Activated CD8-positive, alpha-beta T cell treated with anti-CD3 and anti-CD28 coated beads for 36 hours (primary cell): ENCODE measurements at regions not wholly inside any gene's neighbourhood (a gene's known extent, or its start where the extent isn't known, plus 50 kb on each side); places are given as distances from the start of the nearest gene placed in this dataset.

ENCODE experiments used
- ATAC-seq: fragments of 200-7000 bp; cut with Tn5 transposase; one replicate; pipeline ENCODE4 v1.10.0; 2021; ENCODE audit warnings: mild to moderate bottlenecking, moderate library complexity
- CTCF ChIA-PET: fragments of 350-600 bp; sonication (Branson Sonifier 250); formaldehyde crosslinking; loops from one replicate; lab custom pipeline; 2021; ENCODE audit warnings: antibody characterized with exemption; lab: Charles Lee
- POLR2A ChIA-PET: fragments of 350-600 bp; sonication (Branson Sonifier 250); formaldehyde crosslinking; loops from one replicate; lab custom pipeline; 2021; ENCODE audit warnings: antibody characterized with exemption; lab: Charles Lee
- DNase-seq: peaks from one replicate; pipeline ENCODE4 v3.0.0-alpha.2; 2020
- H3K27ac Mint-ChIP-seq: one replicate; pipeline ENCODE4 v1.8.0; 2021; ENCODE audit warnings: mild to moderate bottlenecking, mixed read lengths
- H3K27me3 Mint-ChIP-seq: one replicate; pipeline ENCODE4 v1.8.0; 2021; ENCODE audit warnings: mixed read lengths
- H3K36me3 Mint-ChIP-seq: one replicate; pipeline ENCODE4 v1.8.0; 2021; ENCODE audit warnings: low read depth, mixed read lengths
- H3K4me1 Mint-ChIP-seq: one replicate; pipeline ENCODE4 v1.8.0; 2021; ENCODE audit warnings: low read depth, mixed read lengths
- H3K4me3 Mint-ChIP-seq: one replicate; pipeline ENCODE4 v1.8.0; 2021; ENCODE audit warnings: mild to moderate bottlenecking, moderate library complexity, mixed read lengths
- H3K9me3 Mint-ChIP-seq: one replicate; pipeline ENCODE4 v1.8.0; 2021; ENCODE audit warnings: mixed read lengths
- intact Hi-C: fragments of 100-400 bp; cut with micrococcal nuclease; formaldehyde crosslinking; loops from one replicate; pipeline ENCODE4 v1.10.0; 2022
- TF ChIP-seq, protein P1 (sequence below): fragments of 200-600 bp; IDR thresholded peaks from one replicate; pipeline ENCODE4 v1.8.0; 2022; ENCODE audit warnings: antibody characterized with exemption, mild to moderate bottlenecking

DNA sequence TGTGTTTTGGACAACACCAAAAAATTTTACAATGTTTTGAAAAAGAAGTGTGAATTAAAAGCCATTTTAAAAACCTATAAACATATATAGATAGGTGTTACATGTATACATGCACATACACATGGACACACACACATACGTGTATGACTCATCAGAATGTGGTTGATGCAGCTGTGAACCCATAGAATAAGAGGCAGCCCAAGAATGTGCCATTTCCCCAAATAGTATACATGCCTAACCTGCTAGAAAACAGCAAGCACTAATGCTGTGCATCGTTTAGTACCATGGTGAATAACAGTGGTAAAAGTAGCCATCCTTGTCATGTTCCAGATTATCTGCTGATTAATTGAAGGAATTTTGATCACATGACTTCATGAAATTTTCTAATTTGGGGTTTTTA, 149.0 kb downstream of the DSEL start:
- no peaks in the 10 kb centered on the region for H3K4me1 Mint-ChIP-seq
- TF ChIP-seq, protein P1, sequence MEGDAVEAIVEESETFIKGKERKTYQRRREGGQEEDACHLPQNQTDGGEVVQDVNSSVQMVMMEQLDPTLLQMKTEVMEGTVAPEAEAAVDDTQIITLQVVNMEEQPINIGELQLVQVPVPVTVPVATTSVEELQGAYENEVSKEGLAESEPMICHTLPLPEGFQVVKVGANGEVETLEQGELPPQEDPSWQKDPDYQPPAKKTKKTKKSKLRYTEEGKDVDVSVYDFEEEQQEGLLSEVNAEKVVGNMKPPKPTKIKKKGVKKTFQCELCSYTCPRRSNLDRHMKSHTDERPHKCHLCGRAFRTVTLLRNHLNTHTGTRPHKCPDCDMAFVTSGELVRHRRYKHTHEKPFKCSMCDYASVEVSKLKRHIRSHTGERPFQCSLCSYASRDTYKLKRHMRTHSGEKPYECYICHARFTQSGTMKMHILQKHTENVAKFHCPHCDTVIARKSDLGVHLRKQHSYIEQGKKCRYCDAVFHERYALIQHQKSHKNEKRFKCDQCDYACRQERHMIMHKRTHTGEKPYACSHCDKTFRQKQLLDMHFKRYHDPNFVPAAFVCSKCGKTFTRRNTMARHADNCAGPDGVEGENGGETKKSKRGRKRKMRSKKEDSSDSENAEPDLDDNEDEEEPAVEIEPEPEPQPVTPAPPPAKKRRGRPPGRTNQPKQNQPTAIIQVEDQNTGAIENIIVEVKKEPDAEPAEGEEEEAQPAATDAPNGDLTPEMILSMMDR = no peak
- no peaks in the 10 kb centered on the region for H3K36me3 Mint-ChIP-seq
- ChIA-PET POLR2A (no interaction called here), CTCF (no interaction called here)
- DNase-seq = no peak
- intact Hi-C loops = no loop called here
- H3K9me3 Mint-ChIP-seq = no peaks in the 10 kb centered on the region
- no peak overlapping the region for H3K27ac Mint-ChIP-seq
- ATAC-seq = no peak
- peaks cover 2% of the 10 kb centered on the region for H3K27me3 Mint-ChIP-seq
- H3K4me3 Mint-ChIP-seq = no peak overlapping the region

DNA sequence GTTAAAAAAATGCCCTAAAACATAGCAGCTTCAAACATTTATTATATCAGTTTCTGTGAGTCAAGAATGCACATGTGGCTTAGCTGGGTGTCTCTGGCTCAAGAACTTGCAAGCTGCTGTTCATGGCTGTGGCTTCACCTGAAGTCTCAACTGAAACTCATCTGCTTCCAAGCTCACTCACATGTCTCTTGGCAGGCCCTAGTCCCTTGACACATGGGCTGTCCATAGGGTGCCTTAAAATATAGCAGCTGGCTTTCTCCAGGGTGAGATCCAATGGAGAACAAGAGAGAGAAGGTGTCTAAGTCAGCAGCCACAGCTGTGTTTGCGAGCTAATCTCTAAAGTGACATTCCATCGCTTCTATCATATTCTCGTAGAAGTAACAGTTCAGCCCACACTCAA, 152.8 kb downstream of the DSEL start:
- Mint-ChIP-seq H3K27ac (no peak overlapping the region), H3K4me1 (peaks cover 14% of the 10 kb centered on the region), H3K4me3 (no peak overlapping the region), H3K27me3 (no peaks in the 10 kb centered on the region), H3K36me3 (no peaks in the 10 kb centered on the region), H3K9me3 (no peaks in the 10 kb centered on the region)
- TF ChIP-seq, protein P1 = no peak
- POLR2A ChIA-PET = no interaction called here
- CTCF ChIA-PET = no interaction called here
- DNase-seq (no peak), ATAC-seq (no peak)
- intact Hi-C loops = loop anchor here (5.0 kb wide), 1 partner anchor 121 kb away; no protein-coding TSS in a partner anchor

DNA sequence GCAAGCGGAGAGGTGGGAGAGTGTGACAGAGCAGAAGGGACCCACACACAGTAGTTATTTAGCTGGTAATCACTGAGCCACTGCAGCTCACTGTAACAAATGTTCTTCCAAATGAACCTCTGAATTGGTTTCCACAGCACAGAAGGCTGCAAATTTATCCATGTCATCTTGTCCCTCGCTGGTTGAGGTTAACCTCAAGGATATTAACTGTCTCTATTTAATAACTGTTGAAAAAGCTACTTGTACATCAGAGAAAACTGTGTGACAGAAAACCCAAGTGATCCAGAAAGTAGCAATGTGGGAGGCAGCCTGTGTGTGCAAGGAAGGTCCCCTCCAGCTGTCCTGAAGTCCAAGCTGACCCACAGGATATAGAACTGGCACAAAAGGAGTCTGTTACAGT, 153.6 kb downstream of the DSEL start:
- TF ChIP-seq, protein P1 = no peak
- Mint-ChIP-seq H3K9me3 (no peaks in the 10 kb centered on the region), H3K27me3 (no peaks in the 10 kb centered on the region), H3K4me3 (no peak overlapping the region), H3K4me1 (peaks cover 14% of the 10 kb centered on the region), H3K36me3 (no peaks in the 10 kb centered on the region), H3K27ac (no peak overlapping the region)
- ATAC-seq (no peak), DNase-seq (no peak)
- POLR2A ChIA-PET = no interaction called here
- CTCF ChIA-PET = no interaction called here
- intact Hi-C loops = loop anchor here (5.0 kb wide), 1 partner anchor 121 kb away; no protein-coding TSS in a partner anchor

DNA sequence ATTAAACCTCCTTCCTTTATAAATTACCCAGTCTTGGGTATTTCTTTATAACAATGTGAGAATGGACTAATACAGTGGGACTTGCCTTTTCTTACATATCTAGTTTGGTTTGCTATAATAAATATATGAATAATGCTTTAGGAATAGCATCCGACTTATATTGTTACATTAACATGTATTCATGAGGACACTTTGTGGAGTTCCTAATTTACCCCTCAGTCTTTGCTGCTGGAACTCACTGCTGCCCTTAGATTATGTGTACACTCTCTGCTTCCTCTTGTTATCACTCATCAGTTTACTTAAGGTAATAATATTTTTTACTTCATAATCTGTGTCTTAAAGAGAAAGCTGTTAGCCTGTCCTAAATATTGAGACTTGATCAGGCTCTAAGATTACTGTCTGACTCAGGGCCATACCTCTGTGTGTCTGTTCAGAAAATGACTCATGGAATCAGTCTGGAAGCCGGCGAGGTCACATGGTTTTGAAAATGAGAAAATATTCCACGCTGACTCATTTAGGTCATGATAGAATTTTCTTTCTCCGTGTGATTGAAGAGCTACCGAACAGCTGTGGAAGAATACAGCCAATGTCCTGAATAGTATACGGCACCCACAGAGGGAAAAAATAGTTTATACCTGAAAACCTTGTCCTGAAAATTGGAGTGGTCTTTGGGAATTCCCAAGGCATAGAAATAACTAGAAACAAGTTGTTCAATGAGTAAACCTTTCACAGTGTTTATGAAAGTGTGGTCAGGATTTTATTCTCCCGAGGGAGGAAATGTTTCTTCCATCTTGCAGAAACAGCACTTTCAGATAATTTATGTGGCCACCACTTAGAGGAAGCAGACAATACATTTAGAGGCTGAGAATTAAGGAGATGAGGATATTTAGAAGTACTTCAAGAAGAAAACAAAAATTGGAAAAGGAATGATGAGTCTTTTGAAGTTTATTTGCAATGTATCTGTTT, 156.4 kb downstream of the DSEL start:
- POLR2A ChIA-PET = no interaction called here
- Mint-ChIP-seq H3K36me3 (no peaks in the 10 kb centered on the region), H3K27me3 (peaks cover 2% of the 10 kb centered on the region), H3K4me1 (peaks cover 14% of the 10 kb centered on the region), H3K27ac (no peak overlapping the region), H3K4me3 (no peak overlapping the region), H3K9me3 (peaks cover 2% of the 10 kb centered on the region)
- DNase-seq (peak; percentile 58), ATAC-seq (peak; percentile 97)
- TF ChIP-seq, protein P1 = no peak
- CTCF ChIA-PET = no interaction called here
- intact Hi-C loops = loop anchor here (5.0 kb wide), 1 partner anchor 118 kb away; no protein-coding TSS in a partner anchor

DNA sequence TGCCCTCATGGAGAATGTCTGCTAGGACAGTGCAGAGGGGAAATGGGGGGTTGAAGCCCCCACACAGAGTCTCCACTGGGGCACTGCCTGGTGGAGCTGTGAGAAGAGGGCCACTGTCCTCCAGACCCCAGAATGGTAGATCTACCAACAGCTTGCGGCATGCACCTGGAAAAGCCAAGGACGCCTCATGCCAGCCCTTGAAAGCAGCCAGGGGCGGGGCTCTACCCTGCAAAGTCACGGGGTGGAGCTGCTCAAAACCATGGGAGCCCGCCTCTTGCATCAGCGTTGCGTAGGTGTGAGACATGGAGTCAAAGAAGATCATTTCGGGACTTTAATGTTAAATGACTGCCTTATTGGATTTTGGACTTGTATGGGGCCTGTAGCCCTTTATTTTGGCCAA, 157.6 kb downstream of the DSEL start:
- Mint-ChIP-seq H3K9me3 (peaks cover 2% of the 10 kb centered on the region), H3K27me3 (peaks cover 2% of the 10 kb centered on the region), H3K4me3 (no peak overlapping the region), H3K36me3 (no peaks in the 10 kb centered on the region), H3K27ac (no peak overlapping the region), H3K4me1 (peaks cover 14% of the 10 kb centered on the region)
- ChIA-PET CTCF (no interaction called here), POLR2A (no interaction called here)
- ATAC-seq (no peak), DNase-seq (no peak)
- TF ChIP-seq, protein P1 = no peak
- intact Hi-C loops = no loop called here
